Pancreas (tissue), 10 donors: ENCODE measurements at regions not wholly inside any gene's neighbourhood (a gene's known extent, or its start where the extent isn't known, plus 50 kb on each side); places are given as distances from the start of the nearest gene placed in this dataset.

ENCODE experiments used
- ATAC-seq, 4 donors: fragments of 200-7000 bp; cut with Tn5 transposase; one replicate each; pipeline versions ENCODE4 v1.8.0 to v1.9.1; 2020; ENCODE audit warnings: mild to moderate bottlenecking in 4 of 4, moderate library complexity in 4 of 4
- DNase-seq, 6 donors: peaks; one replicate each; pipeline ENCODE4 v3.0.0-alpha.2; 2020
- FAIRE-seq: peaks from 2 replicates; lab custom pipeline; 2012; peaks lifted over from hg19 to GRCh38; lab: Jason Lieb, UNC
- H3K27ac ChIP-seq, 4 donors: fragments of 200-600 bp; sonication (generic); 1 replicate in 3 of 4; 2 replicates in 1 of 4; pipeline versions ENCODE4 v1.5.0 to v1.8.0; 2020
- H3K27me3 ChIP-seq, 4 donors: fragments of 200-600 bp; one replicate each; pipeline ENCODE4 v1.8.0; 2021
- H3K36me3 ChIP-seq, 3 donors: fragments of 200-600 bp; sonication (generic) in 1 of 3; one replicate each; pipeline versions ENCODE4 v1.5.0 to v1.8.0; 2020 to 2021
- H3K4me1 ChIP-seq, 3 donors: fragments of 200-600 bp; one replicate each; pipeline ENCODE4 v1.8.0; 2021
- H3K4me3 ChIP-seq, 4 donors: fragments of 200-600 bp; sonication (generic) in 2 of 4; one replicate each; pipeline versions ENCODE4 v1.5.0 to v1.8.0; 2020 to 2021
- H3K9me3 ChIP-seq, 4 donors: fragments of 200-600 bp; one replicate each; pipeline ENCODE4 v1.8.0; 2021
- CTCF ChIP-seq, 4 donors: fragments of 200-600 bp; sonication (generic) in 3 of 4; IDR thresholded peaks; one replicate each; pipeline versions ENCODE4 v1.5.0 to v1.8.0; 2021; ENCODE audit warnings: antibody characterized with exemption in 4 of 4
- WGBS, 2 donors: extraction: QIAGEN DNeasy Blood & Tissue Kit; methylation state at CpG; one replicate each; pipeline ENCODE4 v1.1.7; 2013; 5-methylcytosine and 5-hydroxymethylcytosine counted together
- intact Hi-C, 3 donors: fragments of 100-400 bp; cut with DNase I; formaldehyde crosslinking; loops; one replicate each; pipeline versions ENCODE4 v1.11.1 to v1.14.2; 2022
- donor health status: healthy with polysubstance abuse.
- donor health status: DM: no; HTN: no; CAD: no; lungs with moderate emphysema.
- donor health status: DM: no; HTN: no; CAD: no.
- donor health status: control.
- donor health status: control.
- donor health status: Bipolar disorder and iron deficiency.
- donor health status: DM: yes; HTN: yes; CAD: no.
- donor health status: DM: no; HTN: no; CAD: no.
- donor health status: DM: no; HTN: no; CAD: no.
- donor health status: DM: yes; HTN: yes; CAD: no.

- FAIRE-seq = no peak
- no peak for ATAC-seq
- H3K27ac ChIP-seq = no peak overlapping the region
- intact Hi-C loops = no loop called here
- H3K4me3 ChIP-seq = no peak overlapping the region
- TF ChIP-seq CTCF (IDR thresholded peaks at IDR 0.05) = no peak
- H3K4me1 ChIP-seq = no peaks in the 10 kb centered on the region
- no peak for DNase-seq
- no peaks in the 10 kb centered on the region for H3K27me3 ChIP-seq
- H3K36me3 ChIP-seq = no peaks in the 10 kb centered on the region
- no peaks in the 10 kb centered on the region for H3K9me3 ChIP-seq
- WGBS, 2 donors = 83 to 88% methylated on average over 3 of the region's 3 CpGs
Observed at GRCh38 chr11:44507896-44508445, 57.5 kb upstream of the CD82 start.

- FAIRE-seq (no peak), DNase-seq (no peak), ATAC-seq (no peak)
- no peaks in the 10 kb centered on the region for H3K27me3 ChIP-seq
- 53 to 60% methylated on average over 5 of the region's 5 CpGs for WGBS, 2 donors
- no peak for TF ChIP-seq CTCF (IDR thresholded peaks at IDR 0.05)
- no peak overlapping the region for H3K4me3 ChIP-seq
- no peaks in the 10 kb centered on the region for H3K36me3 ChIP-seq
- H3K9me3 ChIP-seq = no peaks in the 10 kb centered on the region
- intact Hi-C loops = no loop called here
- H3K4me1 ChIP-seq = no peaks in the 10 kb centered on the region
- H3K27ac ChIP-seq = no peak overlapping the region
Observed at GRCh38 chr11:44509296-44509695, 56.2 kb upstream of the CD82 start.

- no peaks in the 10 kb centered on the region for H3K4me1 ChIP-seq
- no peak overlapping the region for H3K27ac ChIP-seq
- FAIRE-seq (no peak), DNase-seq (no peak), ATAC-seq (no peak)
- H3K4me3 ChIP-seq = no peak overlapping the region
- H3K36me3 ChIP-seq = no peaks in the 10 kb centered on the region
- no peaks in the 10 kb centered on the region for H3K9me3 ChIP-seq
- no peak for TF ChIP-seq CTCF (IDR thresholded peaks at IDR 0.05)
- H3K27me3 ChIP-seq = no peaks in the 10 kb centered on the region
- WGBS, 2 donors = 57 to 71% methylated on average over 11 of the region's 11 CpGs
- intact Hi-C loops = no loop called here
Observed at GRCh38 chr11:44510372-44510771, 55.1 kb upstream of the CD82 start.

GRCh38 chr11:44512818-44513217 is 52.6 kb upstream of the CD82 start:
- 52% methylated on average over 12 of the region's 12 CpGs for WGBS, 2 donors
- no peaks in the 10 kb centered on the region for H3K9me3 ChIP-seq
- ATAC-seq (no peak), FAIRE-seq (no peak), DNase-seq (no peak)
- no peaks in the 10 kb centered on the region for H3K4me1 ChIP-seq
- no peaks in the 10 kb centered on the region for H3K36me3 ChIP-seq
- TF ChIP-seq CTCF (IDR thresholded peaks at IDR 0.05) = no peak
- intact Hi-C loops = no loop called here
- no peak overlapping the region for H3K4me3 ChIP-seq
- H3K27ac ChIP-seq = no peak overlapping the region
- H3K27me3 ChIP-seq = no peaks in the 10 kb centered on the region

GRCh38 chr11:44515048-44515447 is 50.4 kb upstream of the CD82 start:
- ATAC-seq (no peak), DNase-seq (no peak), FAIRE-seq (no peak)
- no peaks in the 10 kb centered on the region for H3K36me3 ChIP-seq
- H3K4me1 ChIP-seq = no peaks in the 10 kb centered on the region
- no peaks in the 10 kb centered on the region for H3K9me3 ChIP-seq
- H3K27me3 ChIP-seq = no peaks in the 10 kb centered on the region
- no peak for TF ChIP-seq CTCF (IDR thresholded peaks at IDR 0.05)
- intact Hi-C loops = no loop called here
- no peak overlapping the region for H3K27ac ChIP-seq
- 88 to 95% methylated on average over 2 of the region's 2 CpGs for WGBS, 2 donors
- no peak overlapping the region for H3K4me3 ChIP-seq
